OCI-LY7 (cell line): ENCODE measurements at regions not wholly inside any gene's neighbourhood (a gene's known extent, or its start where the extent isn't known, plus 50 kb on each side); places are given as distances from the start of the nearest gene placed in this dataset.
"Not testable (repeated sequence)": the region's sequence is repeated elsewhere in the genome, so short reads cannot be mapped to it uniquely, and the experiment has no call there.

Source experiments
- BruUV-seq: library from RNA; stranded (reverse); fragments of 400-500 nt; replicated peaks from 2 replicates; lab custom pipeline; 2021; lab: Mats Ljungman, UMichigan
- CTCF ChIA-PET: fragments of 300-600 bp; sonication (Branson Sonifier 250); formaldehyde crosslinking; loops from one replicate; lab custom pipeline; 2022; ENCODE audit warnings: antibody characterized with exemption; ENCODE audit not compliant: unreplicated experiment; lab: Charles Lee
- POLR2A ChIA-PET: fragments of 300-600 bp; sonication (Branson Sonifier 250); formaldehyde crosslinking; loops from one replicate; lab custom pipeline; 2022; ENCODE audit warnings: antibody characterized with exemption; lab: Charles Lee
- DNase-seq: peaks from one replicate; pipeline ENCODE4 v3.0.0-alpha.2; 2015; ENCODE audit warnings: low spot score
- H2AFZ ChIP-seq: fragments of 200-600 bp; sonication (generic), shearing (Covaris generic); 2 replicates; pipeline ENCODE4 v1.6.1; 2014; ENCODE audit warnings: mild to moderate bottlenecking, antibody characterized with exemption, low read length, moderate library complexity
- H3K27ac ChIP-seq: fragments of 200-600 bp; sonication (generic); 2 replicates; pipeline ENCODE4 v1.5.1; 2014; ENCODE audit warnings: mixed run types, low read depth, mild to moderate bottlenecking, moderate library complexity, low read length, inconsistent platforms; ENCODE audit not compliant: poor library complexity, severe bottlenecking
- H3K36me3 ChIP-seq: fragments of 200-600 bp; sonication (generic); 2 replicates; pipeline ENCODE4 v1.6.1; 2014; ENCODE audit warnings: mild to moderate bottlenecking, antibody characterized with exemption, low read length, moderate library complexity, mixed read lengths; ENCODE audit not compliant: insufficient read depth
- H3K4me1 ChIP-seq: fragments of 200-600 bp; sonication (generic); 2 replicates; pipeline ENCODE4 v1.5.1; 2014; ENCODE audit warnings: mild to moderate bottlenecking, low read length; ENCODE audit not compliant: insufficient read depth, poor library complexity, severe bottlenecking
- H3K4me2 ChIP-seq: fragments of 200-600 bp; sonication (generic); 2 replicates; pipeline ENCODE4 v1.6.1; 2014; ENCODE audit warnings: mild to moderate bottlenecking, low read length
- H3K4me3 ChIP-seq: fragments of 200-600 bp; sonication (generic); 2 replicates; pipeline ENCODE4 v1.5.1; 2014; ENCODE audit warnings: mild to moderate bottlenecking, low read depth, low read length; ENCODE audit not compliant: poor library complexity, severe bottlenecking
- H3K79me2 ChIP-seq: fragments of 200-600 bp; sonication (generic); 2 replicates; pipeline ENCODE4 v1.6.1; 2016; ENCODE audit warnings: low read depth, mild to moderate bottlenecking, low read length, moderate library complexity, mixed read lengths; ENCODE audit not compliant: insufficient read depth
- H3K9me2 ChIP-seq: fragments of 200-600 bp; sonication (generic); 2 replicates; pipeline ENCODE4 v1.6.1; 2016; ENCODE audit warnings: mild to moderate bottlenecking, low read length, mixed read lengths; ENCODE audit not compliant: insufficient read depth
- H3K9me3 ChIP-seq: fragments of 200-600 bp; sonication (generic); 2 replicates; pipeline ENCODE4 v1.6.1; 2014; ENCODE audit warnings: mild to moderate bottlenecking, mixed run types, low read length, mixed read lengths
- H4K20me1 ChIP-seq: fragments of 200-600 bp; sonication (generic); 2 replicates; pipeline ENCODE4 v1.6.1; 2014; ENCODE audit warnings: mild to moderate bottlenecking, antibody characterized with exemption, low read length, moderate library complexity, mixed read lengths; ENCODE audit not compliant: insufficient read depth
- EZH2phosphoT487 ChIP-seq: fragments of 200-600 bp; sonication (generic); IDR thresholded peaks from 2 replicates; pipeline ENCODE4 v1.6.1; 2018; ENCODE audit warnings: low read depth, borderline replicate concordance, mild to moderate bottlenecking, mixed run types, antibody characterized with exemption, low read length, moderate library complexity, mixed read lengths
- intact Hi-C: fragments of 100-400 bp; cut with micrococcal nuclease; formaldehyde crosslinking; loops from one replicate; pipeline ENCODE4 v1.10.0; 2022; ENCODE audit not compliant: unreplicated experiment
- TF ChIP-seq, protein P1 (sequence below): fragments of 200-600 bp; sonication (generic); conservative IDR thresholded peaks from 2 replicates; pipeline ENCODE4 v1.5.1; 2014; ENCODE audit warnings: mild to moderate bottlenecking, antibody characterized with exemption, low read length, moderate library complexity, mixed read lengths

DNA sequence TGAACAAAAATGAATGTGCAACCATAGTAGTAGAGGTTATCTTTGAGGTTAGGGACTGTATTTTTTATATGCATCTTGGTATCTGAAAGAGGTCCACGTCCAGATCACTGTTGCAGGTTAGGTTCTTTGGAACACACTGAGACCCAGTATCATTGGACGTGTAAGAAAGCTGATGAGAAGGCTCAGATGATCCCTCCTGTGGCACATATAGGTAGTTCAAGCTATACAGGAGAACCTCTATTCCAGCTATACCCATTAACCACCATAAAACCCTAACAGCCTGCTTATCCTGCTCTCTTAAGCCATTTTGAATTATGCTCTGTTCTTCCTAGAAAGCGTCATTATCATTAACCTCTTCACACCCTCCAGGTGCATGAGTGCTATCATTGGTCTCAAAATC lies 930.7 kb upstream of the HS3ST1 start:
- H2AFZ ChIP-seq: no peak overlapping the region
- H3K4me2 ChIP-seq: no peak overlapping the region
- H3K36me3 ChIP-seq: no peaks in the 10 kb centered on the region
- TF ChIP-seq EZH2phosphoT487: no peak
- TF ChIP-seq, protein P1, sequence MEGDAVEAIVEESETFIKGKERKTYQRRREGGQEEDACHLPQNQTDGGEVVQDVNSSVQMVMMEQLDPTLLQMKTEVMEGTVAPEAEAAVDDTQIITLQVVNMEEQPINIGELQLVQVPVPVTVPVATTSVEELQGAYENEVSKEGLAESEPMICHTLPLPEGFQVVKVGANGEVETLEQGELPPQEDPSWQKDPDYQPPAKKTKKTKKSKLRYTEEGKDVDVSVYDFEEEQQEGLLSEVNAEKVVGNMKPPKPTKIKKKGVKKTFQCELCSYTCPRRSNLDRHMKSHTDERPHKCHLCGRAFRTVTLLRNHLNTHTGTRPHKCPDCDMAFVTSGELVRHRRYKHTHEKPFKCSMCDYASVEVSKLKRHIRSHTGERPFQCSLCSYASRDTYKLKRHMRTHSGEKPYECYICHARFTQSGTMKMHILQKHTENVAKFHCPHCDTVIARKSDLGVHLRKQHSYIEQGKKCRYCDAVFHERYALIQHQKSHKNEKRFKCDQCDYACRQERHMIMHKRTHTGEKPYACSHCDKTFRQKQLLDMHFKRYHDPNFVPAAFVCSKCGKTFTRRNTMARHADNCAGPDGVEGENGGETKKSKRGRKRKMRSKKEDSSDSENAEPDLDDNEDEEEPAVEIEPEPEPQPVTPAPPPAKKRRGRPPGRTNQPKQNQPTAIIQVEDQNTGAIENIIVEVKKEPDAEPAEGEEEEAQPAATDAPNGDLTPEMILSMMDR: no peak
- no peaks in the 10 kb centered on the region for H3K4me1 ChIP-seq
- DNase-seq: no peak
- no peak overlapping the region for H3K4me3 ChIP-seq
- intact Hi-C loops: no loop called here
- no peak overlapping the region for H3K27ac ChIP-seq
- no peaks in the 10 kb centered on the region for H4K20me1 ChIP-seq
- ChIA-PET POLR2A (interaction anchor here (0.5 to 0.6 kb wide), 2 partner anchors 57 to 173 kb away, joined by 3 to 4 read pairs; no protein-coding TSS in a partner anchor), CTCF (no interaction called here)
- no peaks in the 10 kb centered on the region for H3K9me3 ChIP-seq
- H3K9me2 ChIP-seq: no peaks in the 10 kb centered on the region
- H3K79me2 ChIP-seq: no peaks in the 10 kb centered on the region
- BruUV-seq: no TSS peak

DNA sequence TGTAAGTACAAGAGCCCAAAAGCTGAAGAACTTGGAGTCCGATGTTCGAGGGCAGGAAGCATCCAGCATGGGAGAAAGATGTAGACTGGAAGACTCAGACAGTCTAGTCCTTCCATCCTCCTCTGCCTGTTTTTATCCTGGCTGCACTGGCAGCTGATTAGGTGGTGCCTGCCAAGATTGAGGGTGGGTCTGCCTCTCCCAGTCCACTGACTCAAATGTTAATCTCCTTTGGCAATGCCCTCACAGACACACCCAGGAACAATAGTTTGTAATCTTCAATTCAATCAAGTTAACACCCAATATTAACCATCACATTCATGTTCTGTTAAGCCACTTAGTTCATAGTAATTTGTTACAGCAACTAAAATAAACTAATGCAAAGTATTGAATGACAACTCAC lies 904.4 kb upstream of the HS3ST1 start:
- POLR2A ChIA-PET, H2AFZ ChIP-seq, CTCF ChIA-PET, H3K4me1 ChIP-seq, H3K27ac ChIP-seq, DNase-seq, H3K4me2 ChIP-seq, H3K79me2 ChIP-seq, H3K9me3 ChIP-seq, H4K20me1 ChIP-seq, intact Hi-C loops, BruUV-seq, H3K9me2 ChIP-seq, H3K4me3 ChIP-seq, H3K36me3 ChIP-seq: not testable (repeated sequence)

DNA sequence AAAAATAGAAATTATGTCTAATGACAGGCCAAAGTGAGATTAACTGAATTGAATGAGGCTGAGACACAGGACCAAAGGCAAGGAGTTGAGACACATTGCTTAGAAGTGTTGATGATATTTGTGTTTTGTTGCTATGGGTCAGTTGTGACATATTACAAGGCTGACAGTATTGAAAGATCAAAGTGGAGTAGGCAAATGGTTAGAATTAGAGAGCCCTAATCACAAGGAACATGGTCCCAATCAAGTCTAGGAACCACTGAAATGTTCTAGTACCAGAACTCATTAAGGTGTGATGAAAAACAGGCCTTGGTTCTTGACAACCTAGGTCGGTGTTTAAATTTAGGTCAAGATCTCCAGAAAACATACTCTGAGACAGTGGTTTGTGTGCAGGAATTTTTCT lies 896.3 kb upstream of the HS3ST1 start:
- POLR2A ChIA-PET: no interaction called here
- Histone ChIP-seq H3K36me3 (no peaks in the 10 kb centered on the region), H3K4me3 (no peak overlapping the region), H3K4me1 (no peaks in the 10 kb centered on the region), H3K27ac (no peak overlapping the region), H4K20me1 (no peaks in the 10 kb centered on the region), H3K9me2 (no peaks in the 10 kb centered on the region), H3K79me2 (no peaks in the 10 kb centered on the region), H3K4me2 (no peak overlapping the region), H2AFZ (no peak overlapping the region), H3K9me3 (no peaks in the 10 kb centered on the region)
- TF ChIP-seq EZH2phosphoT487: no peak
- TF ChIP-seq, protein P1: no peak
- intact Hi-C loops: no loop called here
- CTCF ChIA-PET: no interaction called here
- no peak for DNase-seq
- no TSS peak for BruUV-seq
